SJCRH30 (cell line): ENCODE measurements at regions not wholly inside any gene's neighbourhood (a gene's known extent, or its start where the extent isn't known, plus 50 kb on each side); places are given as distances from the start of the nearest gene placed in this dataset.
A peak's percentile ranks its signal among the peaks of the same experiment; 100 is the strongest.

Experiments
- DNase-seq, 2 experiments: peaks; one replicate each; pipeline ENCODE4 v3.0.0-alpha.2; 2015 to 2020
- H3K27ac ChIP-seq: fragments of 250-450 bp; sonication (Bioruptor Pico); 2 replicates; pipeline ENCODE4 v1.5.1; 2020; ENCODE audit warnings: mild to moderate bottlenecking, moderate library complexity
- H3K27me3 ChIP-seq: fragments of 250-450 bp; sonication (Bioruptor Pico); 2 replicates; pipeline ENCODE4 v1.5.1; 2020; ENCODE audit warnings: mild to moderate bottlenecking, moderate library complexity
- H3K36me3 ChIP-seq: fragments of 250-450 bp; sonication (Bioruptor Pico); 2 replicates; pipeline ENCODE4 v1.5.1; 2020; ENCODE audit warnings: mild to moderate bottlenecking, moderate library complexity
- H3K4me1 ChIP-seq: fragments of 250-450 bp; sonication (Bioruptor Pico); 2 replicates; pipeline ENCODE4 v1.5.1; 2020; ENCODE audit warnings: mild to moderate bottlenecking, moderate library complexity
- H3K4me3 ChIP-seq: fragments of 250-450 bp; sonication (Bioruptor Pico); 2 replicates; pipeline ENCODE4 v1.5.1; 2020; ENCODE audit warnings: mild to moderate bottlenecking, moderate library complexity
- H3K9me3 ChIP-seq: fragments of 250-450 bp; sonication (Bioruptor Pico); replicated peaks from 2 replicates; pipeline ENCODE4 v1.5.1; 2020; ENCODE audit warnings: mild to moderate bottlenecking, moderate library complexity

DNA sequence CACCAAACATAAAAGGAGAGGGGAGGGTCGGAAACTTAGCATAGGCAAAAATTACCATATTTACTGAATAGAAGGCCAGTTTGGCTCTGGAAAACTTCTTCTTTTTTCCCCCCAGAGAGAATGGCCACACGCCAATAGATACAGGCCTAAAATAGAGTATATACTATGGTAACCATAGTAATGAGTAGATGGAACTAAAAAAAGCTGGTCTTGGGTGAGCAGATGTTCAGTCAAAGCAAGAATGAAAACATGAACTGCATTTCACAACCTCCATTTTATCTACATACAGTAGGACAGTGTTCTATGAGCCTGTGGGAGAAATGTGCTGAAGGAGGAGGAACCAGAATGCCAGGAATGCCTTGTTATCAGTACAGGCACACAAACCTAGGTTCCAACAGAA is 141.7 kb upstream of the SEMA3A start:
- H3K4me3 ChIP-seq: no peak overlapping the region
- H3K4me1 ChIP-seq: peaks cover 13% of the 10 kb centered on the region
- H3K27ac ChIP-seq: no peak overlapping the region
- H3K27me3 ChIP-seq: no peaks in the 10 kb centered on the region
- H3K9me3 ChIP-seq: no peaks in the 10 kb centered on the region
- peak in 1 of 2 experiments; percentile 22 for DNase-seq
- H3K36me3 ChIP-seq: no peaks in the 10 kb centered on the region

- DNase-seq: peak in 1 of 2 experiments; percentile 22
- no peaks in the 10 kb centered on the region for H3K9me3 ChIP-seq
- no peak overlapping the region for H3K4me3 ChIP-seq
- no peak overlapping the region for H3K27ac ChIP-seq
- H3K27me3 ChIP-seq: no peaks in the 10 kb centered on the region
- H3K36me3 ChIP-seq: no peaks in the 10 kb centered on the region
- no peaks in the 10 kb centered on the region for H3K4me1 ChIP-seq
Measured at GRCh38 chr7:84331616-84332015, 137.0 kb upstream of the SEMA3A start.

DNA sequence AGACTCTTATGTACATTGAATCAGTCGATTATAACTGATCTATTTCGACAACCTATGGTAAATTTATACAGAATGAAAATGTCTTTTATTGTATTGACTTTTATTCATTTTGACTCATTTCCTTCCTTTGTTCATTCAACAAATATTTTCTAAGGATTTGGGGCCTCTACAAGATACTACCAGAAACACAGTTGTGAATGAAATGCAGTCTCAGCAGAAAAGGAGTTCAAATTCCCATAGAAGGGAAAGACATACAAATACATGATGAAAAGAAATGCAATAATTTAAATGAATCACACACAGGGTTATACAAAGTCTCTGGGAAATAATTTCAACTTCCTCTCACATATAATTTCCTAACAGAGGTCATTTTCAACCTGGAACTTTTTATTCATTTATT is 134.0 kb upstream of the SEMA3A start:
- DNase-seq: no peak
- H3K4me3 ChIP-seq: no peak overlapping the region
- H3K9me3 ChIP-seq: no peaks in the 10 kb centered on the region
- no peaks in the 10 kb centered on the region for H3K36me3 ChIP-seq
- H3K27me3 ChIP-seq: no peaks in the 10 kb centered on the region
- no peak overlapping the region for H3K27ac ChIP-seq
- H3K4me1 ChIP-seq: no peaks in the 10 kb centered on the region

DNA sequence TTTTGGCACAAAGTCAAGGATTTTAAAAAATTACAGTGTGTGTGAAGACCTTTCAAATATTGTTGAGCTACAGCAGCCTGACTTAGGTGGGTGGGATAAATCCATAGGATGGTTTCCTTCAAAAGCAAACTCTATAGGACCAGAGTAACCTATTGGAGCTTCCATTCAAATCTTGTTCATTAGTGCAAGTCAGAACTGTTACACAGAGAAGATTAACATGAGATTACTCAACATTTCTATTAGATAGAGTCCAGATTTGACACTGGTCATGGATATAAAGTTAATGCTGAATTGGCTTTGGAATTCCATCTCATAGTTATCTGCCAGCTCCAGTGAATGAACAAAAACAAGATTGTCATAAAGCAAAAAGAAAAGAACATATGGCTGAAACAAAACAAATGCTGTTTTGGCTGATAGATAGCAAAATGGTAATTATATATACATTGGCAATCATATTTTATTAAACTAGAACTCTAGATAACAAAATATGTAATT is 129.6 kb upstream of the SEMA3A start:
- Histone ChIP-seq H3K36me3 (no peaks in the 10 kb centered on the region), H3K27ac (no peak overlapping the region), H3K9me3 (no peaks in the 10 kb centered on the region), H3K4me3 (no peak overlapping the region), H3K27me3 (no peaks in the 10 kb centered on the region), H3K4me1 (no peaks in the 10 kb centered on the region)
- no peak for DNase-seq

DNA sequence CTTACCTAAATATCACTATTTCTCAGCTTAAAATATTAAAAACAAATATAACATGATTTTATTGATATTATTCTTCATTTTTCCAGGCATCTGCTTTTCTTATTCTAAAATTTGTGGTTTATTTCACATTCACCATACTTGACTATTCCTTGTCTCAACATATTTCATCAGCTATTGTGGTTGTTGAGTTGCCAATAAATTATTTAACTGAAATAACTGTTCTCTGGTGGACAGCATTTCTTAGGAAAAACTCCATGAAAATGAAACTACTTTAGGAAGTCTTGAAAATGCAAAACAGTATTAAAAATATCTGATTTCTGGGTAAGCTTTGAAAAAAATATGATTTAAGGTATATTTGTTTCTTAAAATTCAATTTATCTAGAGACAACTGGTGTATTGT is 122.9 kb upstream of the SEMA3A start:
- Histone ChIP-seq H3K4me1 (no peaks in the 10 kb centered on the region), H3K4me3 (no peak overlapping the region), H3K36me3 (no peaks in the 10 kb centered on the region), H3K27ac (no peak overlapping the region), H3K27me3 (no peaks in the 10 kb centered on the region), H3K9me3 (no peaks in the 10 kb centered on the region)
- no peak for DNase-seq

DNA sequence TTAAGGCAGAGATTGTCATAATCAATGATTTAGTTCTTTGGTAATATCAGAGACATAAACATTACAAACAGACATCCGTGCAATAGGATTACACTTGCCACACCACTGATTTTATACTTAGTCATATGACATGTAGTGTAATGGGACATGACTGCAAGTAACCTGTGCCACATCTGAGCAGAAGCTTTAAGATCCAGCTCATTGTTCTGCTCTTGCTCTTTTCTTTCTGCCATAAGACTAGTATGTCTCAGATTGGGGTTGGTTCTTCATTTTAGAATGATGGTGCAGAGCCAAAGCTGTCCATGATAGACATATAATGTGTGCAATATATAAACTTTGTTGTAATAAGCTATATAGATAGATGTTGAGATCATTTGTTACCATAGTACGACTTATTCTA is 119.7 kb upstream of the SEMA3A start:
- H3K4me3 ChIP-seq: no peak overlapping the region
- DNase-seq: no peak
- no peaks in the 10 kb centered on the region for H3K4me1 ChIP-seq
- H3K27me3 ChIP-seq: no peaks in the 10 kb centered on the region
- no peak overlapping the region for H3K27ac ChIP-seq
- H3K9me3 ChIP-seq: no peaks in the 10 kb centered on the region
- H3K36me3 ChIP-seq: no peaks in the 10 kb centered on the region

GRCh38 chr7:84304407-84304806 is 109.8 kb upstream of the SEMA3A start:
- H3K4me3 ChIP-seq: no peak overlapping the region
- H3K9me3 ChIP-seq: no peaks in the 10 kb centered on the region; the same call in none of the 2 replicates
- H3K27ac ChIP-seq: no peak overlapping the region
- H3K36me3 ChIP-seq: no peaks in the 10 kb centered on the region
- H3K27me3 ChIP-seq: no peaks in the 10 kb centered on the region
- DNase-seq: no peak
- H3K4me1 ChIP-seq: no peaks in the 10 kb centered on the region

GRCh38 chr7:84302949-84303348 is 108.4 kb upstream of the SEMA3A start:
- H3K4me1 ChIP-seq: no peaks in the 10 kb centered on the region
- H3K9me3 ChIP-seq: no peaks in the 10 kb centered on the region; the same call in 1 of the 2 replicates
- no peak for DNase-seq
- no peak overlapping the region for H3K4me3 ChIP-seq
- no peak overlapping the region for H3K27ac ChIP-seq
- no peaks in the 10 kb centered on the region for H3K27me3 ChIP-seq
- H3K36me3 ChIP-seq: no peaks in the 10 kb centered on the region

- no peaks in the 10 kb centered on the region; the same call in 1 of the 2 replicates for H3K9me3 ChIP-seq
- H3K27me3 ChIP-seq: no peaks in the 10 kb centered on the region
- no peak for DNase-seq
- H3K36me3 ChIP-seq: no peaks in the 10 kb centered on the region
- no peak overlapping the region for H3K4me3 ChIP-seq
- H3K4me1 ChIP-seq: no peaks in the 10 kb centered on the region
- no peak overlapping the region for H3K27ac ChIP-seq
Measured at GRCh38 chr7:84297616-84298015, 103.0 kb upstream of the SEMA3A start.

DNA sequence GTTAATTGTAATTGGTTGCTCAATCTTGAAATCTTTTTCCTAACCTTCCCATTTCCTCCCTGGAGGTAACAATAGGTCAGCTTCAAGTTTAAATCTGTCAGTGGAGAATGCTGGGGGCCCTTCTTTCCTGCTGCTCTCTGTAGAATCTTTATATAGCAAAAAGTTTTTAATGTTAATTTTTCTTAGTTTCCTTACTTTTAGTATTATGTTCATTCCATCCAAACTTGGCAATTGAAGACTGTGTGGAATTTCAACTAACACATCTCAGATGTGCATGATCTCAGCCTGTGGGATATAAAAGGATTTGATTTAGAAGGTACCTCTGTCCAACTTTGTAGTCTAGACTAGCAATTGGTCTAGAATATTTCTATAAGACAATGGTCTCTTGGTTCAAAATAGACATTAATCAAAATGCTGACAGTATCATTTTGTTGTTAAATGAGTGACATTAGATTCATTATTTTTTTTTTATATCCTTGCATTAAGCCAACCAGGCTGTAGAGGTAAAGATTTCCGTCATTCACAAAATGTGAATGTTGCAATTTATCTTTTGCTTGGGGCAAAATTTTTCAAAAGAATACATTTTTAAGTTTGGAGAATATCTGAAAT is 100.4 kb upstream of the SEMA3A start:
- no peak for DNase-seq
- H3K27ac ChIP-seq: no peak overlapping the region

DNA sequence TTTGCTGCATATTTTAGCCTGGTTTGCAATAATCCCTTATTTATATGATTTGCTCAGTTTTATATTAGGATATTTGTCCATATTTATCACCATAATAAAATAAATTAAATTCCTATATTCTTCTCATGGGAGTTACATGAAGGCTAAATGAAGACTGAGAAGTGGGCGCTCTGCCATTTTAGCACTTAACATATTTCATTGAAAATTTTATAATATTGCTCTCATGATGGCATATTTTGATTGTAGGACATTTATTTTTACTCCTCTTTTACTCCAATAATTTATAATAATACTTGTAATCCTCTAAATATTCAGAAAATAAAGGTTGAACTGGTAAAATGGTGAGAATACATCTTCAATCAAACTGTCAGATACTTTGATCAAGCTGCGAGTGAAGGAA is 99.8 kb upstream of the SEMA3A start:
- Histone ChIP-seq H3K27me3 (no peaks in the 10 kb centered on the region), H3K27ac (no peak overlapping the region), H3K4me1 (peaks cover 3% of the 10 kb centered on the region; the same call in 1 of the 2 replicates), H3K36me3 (no peaks in the 10 kb centered on the region), H3K4me3 (no peak overlapping the region), H3K9me3 (no peaks in the 10 kb centered on the region; the same call in 1 of the 2 replicates)
- no peak for DNase-seq

More for the DNA sequence above, 100.4 kb upstream of the SEMA3A start:
- no peak overlapping the region for H3K4me3 ChIP-seq
- no peaks in the 10 kb centered on the region for H3K27me3 ChIP-seq
- peaks cover 3% of the 10 kb centered on the region; the same call in 1 of the 2 replicates for H3K4me1 ChIP-seq
- no peaks in the 10 kb centered on the region; the same call in 1 of the 2 replicates for H3K9me3 ChIP-seq
- no peaks in the 10 kb centered on the region for H3K36me3 ChIP-seq

DNA sequence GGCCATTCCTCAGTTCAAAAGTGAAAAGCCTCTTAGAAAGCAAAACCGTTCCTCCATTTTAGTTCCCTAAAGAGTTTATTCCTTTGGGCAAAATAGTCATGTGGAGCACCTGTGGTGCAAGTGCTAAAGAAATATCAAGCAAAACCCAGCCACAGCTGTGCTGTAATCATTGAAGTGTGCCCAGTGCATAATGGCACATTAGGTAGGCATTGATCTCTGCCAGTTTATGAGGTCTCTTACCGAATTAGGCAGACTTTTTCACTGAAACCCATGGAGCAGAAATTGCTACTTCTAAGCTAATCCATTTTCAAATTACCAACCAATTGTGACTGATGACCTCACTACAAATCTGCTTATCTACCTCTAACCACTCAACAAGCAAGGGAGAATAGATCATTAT is 97.2 kb upstream of the SEMA3A start:
- no peaks in the 10 kb centered on the region for H3K27me3 ChIP-seq

DNA sequence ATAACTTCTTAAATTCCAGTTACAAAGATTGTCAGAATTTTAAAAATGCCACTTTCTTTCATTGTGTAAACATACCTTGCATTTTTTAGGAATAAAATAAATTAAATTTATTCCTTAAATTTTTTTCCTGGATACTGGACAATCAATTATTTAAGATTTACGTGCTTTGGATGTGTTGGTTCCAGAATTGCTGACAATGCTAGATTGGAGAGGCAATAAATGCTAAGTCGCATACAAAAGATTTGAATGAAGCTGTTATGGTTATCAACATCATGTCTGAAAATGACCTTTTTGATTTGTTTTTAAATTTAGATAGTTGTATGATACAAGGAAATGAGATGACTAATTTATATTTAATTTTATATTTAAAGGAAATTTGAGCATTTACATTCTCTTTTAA is 89.2 kb upstream of the SEMA3A start:
- H3K27me3 ChIP-seq: no peaks in the 10 kb centered on the region
- H3K27ac ChIP-seq: no peak overlapping the region
- DNase-seq: no peak
- peaks cover 1% of the 10 kb centered on the region; the same call in 1 of the 2 replicates for H3K9me3 ChIP-seq
- H3K4me1 ChIP-seq: no peaks in the 10 kb centered on the region
- H3K36me3 ChIP-seq: no peaks in the 10 kb centered on the region
- H3K4me3 ChIP-seq: no peak overlapping the region

More for the DNA sequence above, 97.2 kb upstream of the SEMA3A start:
- Histone ChIP-seq H3K4me3 (no peak overlapping the region), H3K4me1 (peaks cover 3% of the 10 kb centered on the region; the same call in 1 of the 2 replicates), H3K27ac (no peak overlapping the region), H3K36me3 (no peaks in the 10 kb centered on the region), H3K9me3 (peaks cover 3% of the 10 kb centered on the region)
- peak in 1 of 2 experiments; percentile 9 for DNase-seq

- Histone ChIP-seq H3K27ac (no peak overlapping the region), H3K27me3 (no peaks in the 10 kb centered on the region), H3K4me1 (no peaks in the 10 kb centered on the region), H3K9me3 (no peaks in the 10 kb centered on the region), H3K36me3 (no peaks in the 10 kb centered on the region), H3K4me3 (no peak overlapping the region)
- no peak for DNase-seq
Measured at GRCh38 chr7:84281518-84281917, 86.9 kb upstream of the SEMA3A start.

DNA sequence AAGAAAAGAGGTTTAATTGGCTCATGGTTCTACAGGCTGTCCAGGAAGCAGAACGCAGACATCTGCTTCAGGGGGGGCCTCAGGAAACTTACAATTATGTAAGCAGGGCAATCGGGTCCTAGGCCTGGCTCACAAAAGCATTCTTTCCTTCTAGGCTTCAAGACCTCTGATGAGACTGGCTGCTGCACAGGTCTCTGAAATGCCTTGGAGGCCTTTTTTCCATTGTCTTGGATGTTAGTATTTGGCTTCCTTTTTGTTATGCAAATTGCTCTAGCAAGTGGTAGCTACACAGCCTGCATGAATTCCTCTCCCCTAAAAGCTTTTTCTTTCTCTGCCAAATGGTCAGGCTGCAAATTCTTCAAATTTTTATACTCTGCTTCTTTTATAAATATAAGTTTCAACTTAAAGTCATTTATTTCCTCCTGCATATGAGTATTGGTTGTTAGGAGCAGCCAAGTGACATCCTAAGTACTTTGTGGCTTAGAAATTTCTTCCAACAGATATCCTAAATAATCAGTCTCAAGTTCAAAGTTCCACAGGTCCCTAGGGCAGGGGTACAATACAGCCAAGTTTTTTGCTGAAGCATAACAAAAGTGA is 83.1 kb upstream of the SEMA3A start:
- H3K27me3 ChIP-seq: no peaks in the 10 kb centered on the region
- DNase-seq: no peak

More for the DNA sequence above, 83.1 kb upstream of the SEMA3A start:
- Histone ChIP-seq H3K36me3 (no peaks in the 10 kb centered on the region), H3K4me3 (no peak overlapping the region), H3K4me1 (no peaks in the 10 kb centered on the region), H3K27ac (no peak overlapping the region), H3K9me3 (no peaks in the 10 kb centered on the region)
